Neuronal stem cell (in vitro differentiated cells): ENCODE measurements at regions not wholly inside any gene's neighbourhood (a gene's known extent, or its start where the extent isn't known, plus 50 kb on each side); places are given as distances from the start of the nearest gene placed in this dataset. TPM values are rescaled to one million over a fixed set of nuclear protein-coding genes. Genes with fewer than 3 reads are reported as not detected.

Source experiments
- small RNA-seq: library from polyadenylated mRNA; stranded (forward); fragments of <200 nt; extraction: miRNeasy Mini kit (QIAGEN cat#:217004); gene quantifications from one replicate; pipeline ENCODE3, GENCODE V24; 2013; ENCODE audit not compliant: insufficient read depth

Small RNA genes in the stretch of these regions (small RNA-seq; reads per million reads assigned to genes)
- not detected for gene RNU6-806P
